GM03348 (cell line): ENCODE measurements at regions not wholly inside any gene's neighbourhood (a gene's known extent, or its start where the extent isn't known, plus 50 kb on each side); places are given as distances from the start of the nearest gene placed in this dataset.
A peak's percentile ranks its signal among the peaks of the same experiment; 100 is the strongest.

Source experiments
- DNase-seq: peaks from one replicate; pipeline ENCODE4 v3.0.0; 2012; ENCODE audit warnings: low spot score

- DNase-seq, result no peak
These were observed 85.7 kb upstream of the GPC6 start for GRCh38 chr13:93140912-93141311.

- DNase-seq, result no peak
These were observed 82.6 kb upstream of the GPC6 start for GRCh38 chr13:93144031-93144430.

GRCh38 chr13:93145199-93145598 is 81.4 kb upstream of the GPC6 start:
- no peak for DNase-seq

- peak; percentile 44 for DNase-seq
These were observed 79.9 kb upstream of the GPC6 start for GRCh38 chr13:93146584-93147297.

GRCh38 chr13:93147298-93147645 is 79.3 kb upstream of the GPC6 start:
- DNase-seq, result no peak

- DNase-seq, result no peak
These were observed 78.7 kb upstream of the GPC6 start for GRCh38 chr13:93147946-93148345.

- DNase-seq, result peak; percentile 61
These were observed 75.3 kb upstream of the GPC6 start for GRCh38 chr13:93151277-93151676.

- DNase-seq, result no peak
These were observed 68.0 kb upstream of the GPC6 start for GRCh38 chr13:93158565-93158964.

GRCh38 chr13:93169980-93170379 is 56.6 kb upstream of the GPC6 start:
- DNase-seq, result peak; percentile 49

GRCh38 chr13:93172109-93172508 is 54.5 kb upstream of the GPC6 start:
- no peak for DNase-seq

- DNase-seq, result no peak
These were observed 53.0 kb upstream of the GPC6 start for GRCh38 chr13:93173654-93174053.

- no peak for DNase-seq
These were observed 52.3 kb upstream of the GPC6 start for GRCh38 chr13:93174260-93174659.
